ENCODE measurements at regions not wholly inside any gene's neighbourhood (a gene's known extent, or its start where the extent isn't known, plus 50 kb on each side); places are given as distances from the start of the nearest gene placed in this dataset.

DNA sequence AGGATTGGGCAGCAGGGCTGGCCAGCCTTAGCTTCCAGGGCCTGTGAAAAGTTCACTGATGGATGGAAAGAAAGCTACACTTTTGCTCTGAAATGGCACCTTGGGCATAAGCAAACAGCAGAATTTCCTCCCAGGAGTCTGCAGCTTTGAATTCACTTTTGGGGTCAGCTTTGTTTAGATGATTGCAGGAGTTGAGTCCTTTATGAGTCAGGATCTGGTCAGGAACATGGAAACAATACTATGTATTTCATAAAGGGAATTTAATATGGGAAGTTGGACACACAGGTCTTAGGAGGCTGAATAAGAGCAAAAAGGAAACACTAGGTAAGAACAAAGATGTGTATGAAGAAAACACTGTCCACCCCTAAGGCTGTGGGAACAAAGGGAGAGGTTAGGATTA is 345.3 kb downstream of the TSN start:
- H3K36me3 Mint-ChIP-seq (ENCODE audit: insufficient read depth), result peaks cover 2% of the 10 kb centered on the region
- H3K27ac Mint-ChIP-seq, result no peak overlapping the region
- no peaks in the 10 kb centered on the region for H3K9me3 Mint-ChIP-seq (ENCODE audit: low read depth)
- no peak overlapping the region for H3K4me3 Mint-ChIP-seq (ENCODE audit: low read depth)
- H3K27me3 Mint-ChIP-seq, result peaks cover 3% of the 10 kb centered on the region
- H3K4me1 Mint-ChIP-seq (ENCODE audit: low read depth), result peaks cover 8% of the 10 kb centered on the region
- TF ChIP-seq, protein P1, sequence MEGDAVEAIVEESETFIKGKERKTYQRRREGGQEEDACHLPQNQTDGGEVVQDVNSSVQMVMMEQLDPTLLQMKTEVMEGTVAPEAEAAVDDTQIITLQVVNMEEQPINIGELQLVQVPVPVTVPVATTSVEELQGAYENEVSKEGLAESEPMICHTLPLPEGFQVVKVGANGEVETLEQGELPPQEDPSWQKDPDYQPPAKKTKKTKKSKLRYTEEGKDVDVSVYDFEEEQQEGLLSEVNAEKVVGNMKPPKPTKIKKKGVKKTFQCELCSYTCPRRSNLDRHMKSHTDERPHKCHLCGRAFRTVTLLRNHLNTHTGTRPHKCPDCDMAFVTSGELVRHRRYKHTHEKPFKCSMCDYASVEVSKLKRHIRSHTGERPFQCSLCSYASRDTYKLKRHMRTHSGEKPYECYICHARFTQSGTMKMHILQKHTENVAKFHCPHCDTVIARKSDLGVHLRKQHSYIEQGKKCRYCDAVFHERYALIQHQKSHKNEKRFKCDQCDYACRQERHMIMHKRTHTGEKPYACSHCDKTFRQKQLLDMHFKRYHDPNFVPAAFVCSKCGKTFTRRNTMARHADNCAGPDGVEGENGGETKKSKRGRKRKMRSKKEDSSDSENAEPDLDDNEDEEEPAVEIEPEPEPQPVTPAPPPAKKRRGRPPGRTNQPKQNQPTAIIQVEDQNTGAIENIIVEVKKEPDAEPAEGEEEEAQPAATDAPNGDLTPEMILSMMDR (IDR thresholded peaks at IDR 0.05; ENCODE audit: unreplicated experiment), result no peak
- no peak for DNase-seq (ENCODE audit: low spot score, unreplicated experiment)

DNA sequence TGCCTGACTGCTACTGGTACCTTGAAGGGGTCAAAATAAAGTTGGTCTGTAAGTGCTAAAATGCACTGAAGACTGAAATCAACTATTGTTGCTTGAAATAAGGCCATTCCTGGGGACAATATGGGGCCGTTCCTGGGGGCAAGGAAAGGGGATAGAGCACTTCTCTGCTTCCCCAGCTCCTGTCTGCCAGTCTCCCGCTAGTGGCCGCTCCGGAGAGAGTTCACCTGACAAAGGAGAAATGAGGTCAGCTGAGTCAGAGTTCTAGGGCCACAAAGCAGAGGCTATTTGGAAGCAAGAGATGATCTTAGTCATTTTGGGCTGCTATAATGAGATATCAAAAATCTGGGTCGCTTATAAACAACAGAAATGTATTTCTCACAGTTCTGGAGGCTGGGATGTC is 345.9 kb downstream of the TSN start:
- Mint-ChIP-seq H3K9me3 (ENCODE audit: low read depth) (no peaks in the 10 kb centered on the region), H3K4me1 (ENCODE audit: low read depth) (peaks cover 13% of the 10 kb centered on the region), H3K4me3 (ENCODE audit: low read depth) (no peak overlapping the region), H3K27me3 (peaks cover 3% of the 10 kb centered on the region), H3K36me3 (ENCODE audit: insufficient read depth) (peaks cover 2% of the 10 kb centered on the region), H3K27ac (no peak overlapping the region)
- TF ChIP-seq, protein P1 (IDR thresholded peaks at IDR 0.05; ENCODE audit: unreplicated experiment), result no peak
- DNase-seq (ENCODE audit: low spot score, unreplicated experiment), result no peak

DNA sequence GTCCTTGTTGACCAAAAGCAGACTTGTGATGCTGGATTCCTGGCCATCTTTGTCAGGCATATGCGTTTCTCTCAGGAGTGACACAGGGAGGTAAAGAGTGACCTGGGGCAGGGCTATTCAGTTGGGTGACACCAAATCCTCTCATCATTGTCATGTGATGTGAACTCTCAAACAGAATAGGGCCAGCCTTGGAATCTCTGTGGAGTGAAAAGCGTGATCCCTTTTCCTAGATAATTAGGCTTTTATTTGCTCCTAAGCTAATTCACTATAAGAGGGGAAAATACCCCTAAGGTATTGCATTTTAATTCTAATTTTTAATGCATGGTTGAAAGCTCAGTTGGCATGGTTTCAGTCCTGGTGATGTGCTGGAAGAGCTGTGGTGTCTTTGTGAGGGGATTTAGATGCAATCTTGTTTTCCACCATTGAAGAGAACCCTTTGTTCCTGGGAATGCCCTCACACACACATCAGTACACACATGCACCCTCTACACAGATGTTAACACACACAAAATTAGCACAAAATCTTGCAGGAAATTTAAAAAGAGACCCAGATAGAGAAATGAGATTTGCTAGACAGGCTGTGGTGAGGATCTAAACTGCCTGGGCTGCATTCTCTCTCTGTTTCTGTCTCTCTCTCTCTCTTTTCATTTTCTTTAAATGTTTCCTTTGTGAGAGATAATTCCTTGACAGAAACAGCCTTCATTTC is 349.9 kb downstream of the TSN start:
- TF ChIP-seq, protein P1 (IDR thresholded peaks at IDR 0.05; ENCODE audit: unreplicated experiment), result no peak
- Mint-ChIP-seq H3K36me3 (ENCODE audit: insufficient read depth) (peaks cover 2% of the 10 kb centered on the region), H3K4me3 (ENCODE audit: low read depth) (no peak overlapping the region), H3K9me3 (ENCODE audit: low read depth) (no peaks in the 10 kb centered on the region), H3K27me3 (peaks cover 4% of the 10 kb centered on the region), H3K4me1 (ENCODE audit: low read depth) (peaks cover 24% of the 10 kb centered on the region), H3K27ac (no peak overlapping the region)
- DNase-seq (ENCODE audit: low spot score, unreplicated experiment), result no peak

DNA sequence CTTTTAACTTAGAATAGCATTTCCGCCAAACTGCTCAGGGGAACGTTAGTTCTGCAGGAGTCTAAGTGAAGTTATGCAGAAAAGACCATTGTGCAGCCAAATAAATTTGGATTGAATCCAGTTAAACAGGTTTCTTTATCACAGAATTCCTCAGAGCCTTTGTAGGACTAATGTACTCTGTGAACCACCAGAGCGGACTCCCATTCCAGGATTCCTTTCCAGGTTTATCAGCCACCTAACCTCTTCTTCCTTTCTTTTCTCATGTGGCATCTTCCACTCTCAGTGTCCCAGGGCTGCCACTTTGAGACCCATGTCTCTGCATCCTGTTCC is 350.4 kb downstream of the TSN start:
- DNase-seq (ENCODE audit: low spot score, unreplicated experiment), result no peak
- peak overlapping the region; percentile 65 for H3K27ac Mint-ChIP-seq

DNA sequence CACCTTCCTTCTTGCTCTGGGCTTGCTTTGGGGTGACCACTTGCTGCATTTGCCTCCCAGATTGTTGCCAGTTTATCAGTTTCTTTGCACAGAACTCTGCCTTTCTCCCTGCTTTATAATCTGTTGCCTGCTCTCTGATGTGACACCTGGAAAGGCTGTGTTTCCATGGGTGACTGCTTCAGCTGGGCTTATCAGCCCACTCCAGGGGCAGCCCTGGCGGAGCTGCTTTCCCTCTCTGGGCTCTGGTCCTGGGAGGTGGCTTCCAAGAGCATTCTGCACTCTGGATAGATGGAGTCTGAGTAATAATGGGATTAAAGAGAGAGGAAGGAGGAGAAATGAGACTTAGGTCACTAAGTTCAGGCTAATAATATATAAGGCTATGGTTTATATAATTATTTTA is 352.7 kb downstream of the TSN start:
- peaks cover 2% of the 10 kb centered on the region for H3K36me3 Mint-ChIP-seq (ENCODE audit: insufficient read depth)
- TF ChIP-seq, protein P1 (IDR thresholded peaks at IDR 0.05; ENCODE audit: unreplicated experiment), result no peak
- no peak for DNase-seq (ENCODE audit: low spot score, unreplicated experiment)
- peaks cover 24% of the 10 kb centered on the region for H3K4me1 Mint-ChIP-seq (ENCODE audit: low read depth)
- no peaks in the 10 kb centered on the region for H3K9me3 Mint-ChIP-seq (ENCODE audit: low read depth)
- no peak overlapping the region for H3K4me3 Mint-ChIP-seq (ENCODE audit: low read depth)
- no peak overlapping the region for H3K27ac Mint-ChIP-seq
- peaks cover 4% of the 10 kb centered on the region for H3K27me3 Mint-ChIP-seq

More for the DNA sequence above, 350.4 kb downstream of the TSN start:
- TF ChIP-seq, protein P1 (IDR thresholded peaks at IDR 0.05; ENCODE audit: unreplicated experiment), result no peak
- Mint-ChIP-seq H3K36me3 (ENCODE audit: insufficient read depth) (peaks cover 2% of the 10 kb centered on the region), H3K4me1 (ENCODE audit: low read depth) (peaks cover 24% of the 10 kb centered on the region), H3K9me3 (ENCODE audit: low read depth) (no peaks in the 10 kb centered on the region), H3K4me3 (ENCODE audit: low read depth) (no peak overlapping the region), H3K27me3 (peaks cover 4% of the 10 kb centered on the region)
